ENCODE measurements at regions not wholly inside any gene's neighbourhood (a gene's known extent, or its start where the extent isn't known, plus 50 kb on each side); places are given as distances from the start of the nearest gene placed in this dataset.

DNA sequence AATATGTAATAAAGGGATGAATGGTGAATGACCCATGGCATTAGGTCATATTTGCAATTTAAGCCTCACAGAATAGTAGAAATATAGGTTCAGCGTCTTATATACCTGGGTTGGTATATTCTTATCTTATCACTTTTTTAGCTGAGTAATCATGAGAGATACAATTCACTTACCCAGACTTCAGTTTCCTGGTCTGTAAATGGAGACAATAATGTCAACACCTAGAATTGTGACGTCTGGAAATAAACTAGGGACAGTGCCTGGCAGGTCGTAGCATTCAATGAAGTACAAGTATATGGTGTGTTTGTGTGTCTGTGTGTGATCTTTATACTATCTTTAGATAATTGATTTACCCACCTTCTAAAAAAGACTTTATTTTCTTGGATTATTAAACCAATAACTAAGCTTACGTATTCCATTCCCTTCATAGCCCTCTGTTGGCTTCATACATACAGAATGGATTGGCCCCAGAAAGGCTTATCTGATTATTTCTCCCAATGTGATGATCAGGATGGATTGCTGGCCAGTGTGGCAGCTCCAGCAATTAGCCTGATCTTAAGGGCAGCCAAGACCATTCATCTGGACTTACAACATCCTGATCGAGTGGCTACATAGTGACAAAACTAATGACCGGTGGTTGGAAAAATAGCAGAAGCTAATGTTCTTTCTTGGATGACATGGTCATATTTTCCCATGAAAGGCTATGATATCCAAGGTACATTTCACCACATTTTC lies 121.2 kb upstream of the NPVF start:
- TF ChIP-seq, protein P1, sequence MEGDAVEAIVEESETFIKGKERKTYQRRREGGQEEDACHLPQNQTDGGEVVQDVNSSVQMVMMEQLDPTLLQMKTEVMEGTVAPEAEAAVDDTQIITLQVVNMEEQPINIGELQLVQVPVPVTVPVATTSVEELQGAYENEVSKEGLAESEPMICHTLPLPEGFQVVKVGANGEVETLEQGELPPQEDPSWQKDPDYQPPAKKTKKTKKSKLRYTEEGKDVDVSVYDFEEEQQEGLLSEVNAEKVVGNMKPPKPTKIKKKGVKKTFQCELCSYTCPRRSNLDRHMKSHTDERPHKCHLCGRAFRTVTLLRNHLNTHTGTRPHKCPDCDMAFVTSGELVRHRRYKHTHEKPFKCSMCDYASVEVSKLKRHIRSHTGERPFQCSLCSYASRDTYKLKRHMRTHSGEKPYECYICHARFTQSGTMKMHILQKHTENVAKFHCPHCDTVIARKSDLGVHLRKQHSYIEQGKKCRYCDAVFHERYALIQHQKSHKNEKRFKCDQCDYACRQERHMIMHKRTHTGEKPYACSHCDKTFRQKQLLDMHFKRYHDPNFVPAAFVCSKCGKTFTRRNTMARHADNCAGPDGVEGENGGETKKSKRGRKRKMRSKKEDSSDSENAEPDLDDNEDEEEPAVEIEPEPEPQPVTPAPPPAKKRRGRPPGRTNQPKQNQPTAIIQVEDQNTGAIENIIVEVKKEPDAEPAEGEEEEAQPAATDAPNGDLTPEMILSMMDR (IDR thresholded peaks at IDR 0.05) = no peak
- intact Hi-C loops (cut with DNase I) = no loop called here
- no peak overlapping the region for H3K4me3 ChIP-seq
- H3K36me3 ChIP-seq = no peaks in the 10 kb centered on the region
- H3K9me3 ChIP-seq = no peaks in the 10 kb centered on the region
- DNase-seq (no peak), ATAC-seq (no peak)
- H3K4me1 ChIP-seq = peaks cover 6% of the 10 kb centered on the region
- H3K27me3 ChIP-seq (ENCODE audit: low read depth) = no peaks in the 10 kb centered on the region
- no peak overlapping the region for H3K27ac ChIP-seq

DNA sequence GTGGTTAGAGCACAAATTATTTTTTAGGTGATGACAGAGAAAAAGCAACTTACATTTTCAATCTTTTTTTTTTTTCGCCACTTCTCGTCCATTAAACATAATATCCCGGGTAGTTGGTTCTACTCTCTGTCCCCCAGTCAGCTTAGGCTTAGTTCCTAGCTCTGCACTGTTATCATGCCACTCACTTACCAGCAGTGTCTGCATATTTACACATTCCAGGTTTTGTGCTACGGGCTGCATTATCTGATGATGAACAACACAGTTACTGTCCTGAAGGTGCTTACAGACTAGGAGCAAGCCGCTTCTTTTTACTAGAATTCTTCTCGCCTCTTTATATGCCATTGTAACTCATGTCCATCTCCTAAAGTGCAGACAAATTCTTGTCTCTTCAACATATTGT lies 121.8 kb upstream of the NPVF start:
- ATAC-seq = no peak
- no peaks in the 10 kb centered on the region for H3K36me3 ChIP-seq
- TF ChIP-seq, protein P1 (IDR thresholded peaks at IDR 0.05) = no peak
- no peak overlapping the region for H3K4me3 ChIP-seq
- intact Hi-C loops (cut with DNase I) = no loop called here
- H3K4me1 ChIP-seq = peaks cover 6% of the 10 kb centered on the region
- H3K27ac ChIP-seq = no peak overlapping the region
- no peak for DNase-seq
- no peaks in the 10 kb centered on the region for H3K27me3 ChIP-seq (ENCODE audit: low read depth)
- no peaks in the 10 kb centered on the region for H3K9me3 ChIP-seq

DNA sequence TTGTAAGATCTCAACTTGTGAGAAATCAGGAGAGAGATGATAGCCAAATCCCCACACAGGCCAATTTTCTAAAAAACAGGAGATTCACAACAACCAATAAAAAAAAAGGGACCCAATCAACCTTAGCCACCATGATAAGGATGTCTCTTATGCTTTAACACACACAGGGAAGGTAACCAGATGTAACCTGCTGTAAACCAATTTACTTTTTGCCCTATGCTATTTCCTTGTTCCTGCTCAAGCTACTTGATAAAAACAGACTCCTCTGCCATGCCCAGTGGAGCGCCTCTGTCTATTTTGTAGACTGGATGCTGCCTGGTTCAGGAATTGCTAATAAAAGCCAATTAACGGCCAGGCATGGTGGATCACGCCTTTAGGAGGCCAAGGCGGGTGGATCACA lies 123.5 kb upstream of the NPVF start:
- TF ChIP-seq, protein P1 (IDR thresholded peaks at IDR 0.05) = no peak
- Histone ChIP-seq H3K9me3 (no peaks in the 10 kb centered on the region), H3K36me3 (no peaks in the 10 kb centered on the region), H3K4me1 (peaks cover 6% of the 10 kb centered on the region), H3K27ac (no peak overlapping the region), H3K4me3 (no peak overlapping the region), H3K27me3 (ENCODE audit: low read depth) (no peaks in the 10 kb centered on the region)
- DNase-seq (no peak), ATAC-seq (no peak)
- intact Hi-C loops (cut with DNase I) = no loop called here

DNA sequence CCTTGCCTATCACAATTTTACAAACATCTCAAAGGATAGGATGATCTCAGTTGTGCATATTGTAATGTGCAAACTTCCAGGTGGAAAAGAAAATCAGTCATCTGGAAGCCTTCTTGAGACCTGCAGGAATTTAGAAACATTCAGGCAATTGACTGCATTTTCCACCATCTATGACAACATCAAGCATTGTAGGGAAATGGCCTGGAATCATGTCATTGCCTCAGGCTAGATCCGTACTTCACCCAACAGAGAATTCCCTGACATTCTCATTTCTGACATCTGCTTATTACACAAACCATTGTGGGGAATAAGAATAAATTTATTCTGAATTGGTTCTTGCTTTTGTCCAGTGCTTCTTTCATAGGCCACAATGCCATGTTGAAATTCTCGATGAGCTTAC lies 124.9 kb upstream of the NPVF start:
- intact Hi-C loops (cut with DNase I) = no loop called here
- Histone ChIP-seq H3K4me1 (peaks cover 4% of the 10 kb centered on the region), H3K4me3 (no peak overlapping the region), H3K36me3 (no peaks in the 10 kb centered on the region), H3K27ac (no peak overlapping the region), H3K27me3 (ENCODE audit: low read depth) (no peaks in the 10 kb centered on the region), H3K9me3 (no peaks in the 10 kb centered on the region)
- TF ChIP-seq, protein P1 (IDR thresholded peaks at IDR 0.05) = no peak
- no peak for ATAC-seq
- no peak for DNase-seq

DNA sequence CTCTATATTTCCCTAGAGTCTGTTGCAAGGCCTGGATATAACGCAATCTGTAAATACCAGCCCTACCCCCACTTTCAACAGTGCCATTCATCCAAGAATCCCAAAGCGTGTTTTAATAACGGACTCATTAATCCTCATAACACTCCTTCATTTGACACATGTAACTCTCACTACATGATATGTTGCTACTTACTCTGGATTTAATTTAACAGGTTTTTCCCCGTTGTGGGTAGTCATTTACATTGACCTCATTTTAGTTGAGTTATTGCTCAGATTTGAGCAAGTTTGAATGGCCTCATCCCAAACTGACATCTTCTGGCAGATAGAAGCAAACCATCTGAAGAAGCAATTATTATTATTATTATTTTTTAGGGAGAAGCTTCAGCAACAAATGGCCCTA lies 125.4 kb upstream of the NPVF start:
- TF ChIP-seq, protein P1 (IDR thresholded peaks at IDR 0.05) = no peak
- ATAC-seq = no peak
- H3K27ac ChIP-seq = no peak overlapping the region
- no peaks in the 10 kb centered on the region for H3K27me3 ChIP-seq (ENCODE audit: low read depth)
- no peak overlapping the region for H3K4me3 ChIP-seq
- no peaks in the 10 kb centered on the region for H3K9me3 ChIP-seq
- no peaks in the 10 kb centered on the region for H3K36me3 ChIP-seq
- no peak for DNase-seq
- intact Hi-C loops (cut with DNase I) = no loop called here
- H3K4me1 ChIP-seq = no peaks in the 10 kb centered on the region

Data from lower lobe of right lung (tissue), 2 donors.